ENCODE measurements at regions not wholly inside any gene's neighbourhood (a gene's known extent, or its start where the extent isn't known, plus 50 kb on each side); places are given as distances from the start of the nearest gene placed in this dataset.

- TF ChIP-seq POLR2A (IDR thresholded peaks at IDR 0.05) (no peak), CTCF (IDR thresholded peaks at IDR 0.05) (no peak)
Observed at GRCh38 chr12:108066583-108067577, 62.2 kb upstream of the WSCD2 start.

Measured in lower leg skin (tissue), 3 donors.